Liver (tissue), 8 donors: ENCODE measurements at regions not wholly inside any gene's neighbourhood (a gene's known extent, or its start where the extent isn't known, plus 50 kb on each side); places are given as distances from the start of the nearest gene placed in this dataset.

Source experiments
- DNase-seq: peaks from one replicate; pipeline ENCODE4 v3.0.0-alpha.2; 2017; ENCODE audit warnings: low spot score
- H3K27ac ChIP-seq, 2 donors: one replicate each; pipeline ENCODE4 v1.7.0; 2013; ENCODE audit warnings: inconsistent platforms in 2 of 2, low read length in 2 of 2, control low read depth in 1 of 2, low read depth in 1 of 2, mild to moderate bottlenecking in 1 of 2
- H3K27me3 ChIP-seq, 4 donors: one replicate each; pipeline versions ENCODE4 v1.6.1 to v1.7.0; 2013; ENCODE audit warnings: low read length in 3 of 4, inconsistent platforms in 1 of 4, mild to moderate bottlenecking in 1 of 4, moderate library complexity in 1 of 4; ENCODE audit not compliant: control insufficient read depth in 4 of 4, insufficient read depth in 4 of 4
- H3K36me3 ChIP-seq, 4 donors: one replicate each; pipeline versions ENCODE4 v1.6.1 to v1.7.0; 2013; ENCODE audit warnings: low read length in 3 of 4, mild to moderate bottlenecking in 3 of 4, low read depth in 1 of 4, moderate library complexity in 1 of 4; ENCODE audit not compliant: control insufficient read depth in 4 of 4, insufficient read depth in 3 of 4
- H3K4me1 ChIP-seq, 4 donors: one replicate each; pipeline versions ENCODE4 v1.6.1 to v1.7.0; 2013; ENCODE audit warnings: low read length in 3 of 4, mild to moderate bottlenecking in 3 of 4, moderate library complexity in 1 of 4; ENCODE audit not compliant: control insufficient read depth in 4 of 4, insufficient read depth in 4 of 4
- H3K4me3 ChIP-seq, 3 donors: one replicate each; pipeline versions ENCODE4 v1.6.1 to v1.7.0; 2013; ENCODE audit warnings: low read length in 3 of 3, control low read depth in 1 of 3, low read depth in 1 of 3, mild to moderate bottlenecking in 1 of 3
- H3K9ac ChIP-seq, 2 donors: one replicate each; pipeline ENCODE4 v1.7.0; 2013; ENCODE audit warnings: low read length in 2 of 2, mild to moderate bottlenecking in 2 of 2, moderate library complexity in 2 of 2, control low read depth in 1 of 2, low read depth in 1 of 2
- H3K9me3 ChIP-seq, 4 donors: one replicate each; pipeline versions ENCODE4 v1.6.1 to v1.7.0; 2013; ENCODE audit warnings: low read length in 3 of 4; ENCODE audit not compliant: control insufficient read depth in 4 of 4
- EGR1 ChIP-seq, 2 donors: IDR thresholded peaks; 2 replicates each; pipeline ENCODE4 v1.6.1; 2016 to 2018; ENCODE audit warnings: antibody characterized with exemption in 2 of 2, low read depth in 2 of 2
- FOXA1 ChIP-seq: IDR thresholded peaks from 2 replicates; pipeline ENCODE4 v1.6.1; 2016; ENCODE audit warnings: antibody characterized with exemption
- GABPA ChIP-seq, 2 donors: IDR thresholded peaks in 1 of 2; conservative IDR thresholded peaks in 1 of 2; 2 replicates each; pipeline ENCODE4 v1.6.1; 2016; ENCODE audit warnings: antibody characterized with exemption in 2 of 2, mild to moderate bottlenecking in 1 of 2, moderate library complexity in 1 of 2
- HNF4A ChIP-seq, 2 donors: conservative IDR thresholded peaks; 2 replicates each; pipeline ENCODE4 v1.6.1; 2016; ENCODE audit warnings: antibody characterized with exemption in 2 of 2, mild to moderate bottlenecking in 2 of 2
- NR2F2 ChIP-seq: IDR thresholded peaks from 2 replicates; pipeline ENCODE4 v1.6.1; 2016; ENCODE audit warnings: antibody characterized with exemption
- RAD21 ChIP-seq, 2 donors: IDR thresholded peaks; 2 replicates each; pipeline ENCODE4 v1.6.1; 2016; ENCODE audit warnings: antibody characterized with exemption in 2 of 2, mild to moderate bottlenecking in 2 of 2
- RXRA ChIP-seq, 2 donors: IDR thresholded peaks; 2 replicates each; pipeline ENCODE4 v1.6.1; 2017 to 2018; ENCODE audit warnings: antibody characterized with exemption in 2 of 2, mild to moderate bottlenecking in 1 of 2
- SP1 ChIP-seq: IDR thresholded peaks from 2 replicates; pipeline ENCODE4 v1.6.1; 2018; ENCODE audit warnings: antibody characterized with exemption, mild to moderate bottlenecking
- YY1 ChIP-seq: IDR thresholded peaks from 2 replicates; pipeline ENCODE4 v1.6.1; 2016; ENCODE audit warnings: antibody characterized with exemption, mild to moderate bottlenecking
- WGBS: extraction: QIAGEN DNeasy Blood & Tissue Kit; methylation state at CpG from one replicate; pipeline ENCODE4 v1.1.7; 2013; 5-methylcytosine and 5-hydroxymethylcytosine counted together
- TF ChIP-seq, protein P1 (sequence below): IDR thresholded peaks from 2 replicates; pipeline ENCODE4 v1.6.1; 2016; ENCODE audit warnings: antibody characterized with exemption, mild to moderate bottlenecking
- TF ChIP-seq, protein P2 (sequence below): IDR thresholded peaks from 2 replicates; pipeline ENCODE4 v1.6.1; 2016; ENCODE audit warnings: antibody characterized with exemption
- TF ChIP-seq, protein P3 (sequence below): IDR thresholded peaks from 2 replicates; pipeline ENCODE4 v1.6.1; 2016; ENCODE audit warnings: antibody characterized with exemption
- TF ChIP-seq, protein P4 (sequence below): fragments of 150-350 bp; IDR thresholded peaks from 2 replicates; pipeline ENCODE4 v1.5.1; 2017; ENCODE audit warnings: improper control_type of control experiment, low read depth, low read length; ENCODE audit not compliant: missing input control
- donor health status: healthy.
- donor health status: healthy.
- donor health status: healthy.
- donor health status: healthy.
- donor health status: healthy.

DNA sequence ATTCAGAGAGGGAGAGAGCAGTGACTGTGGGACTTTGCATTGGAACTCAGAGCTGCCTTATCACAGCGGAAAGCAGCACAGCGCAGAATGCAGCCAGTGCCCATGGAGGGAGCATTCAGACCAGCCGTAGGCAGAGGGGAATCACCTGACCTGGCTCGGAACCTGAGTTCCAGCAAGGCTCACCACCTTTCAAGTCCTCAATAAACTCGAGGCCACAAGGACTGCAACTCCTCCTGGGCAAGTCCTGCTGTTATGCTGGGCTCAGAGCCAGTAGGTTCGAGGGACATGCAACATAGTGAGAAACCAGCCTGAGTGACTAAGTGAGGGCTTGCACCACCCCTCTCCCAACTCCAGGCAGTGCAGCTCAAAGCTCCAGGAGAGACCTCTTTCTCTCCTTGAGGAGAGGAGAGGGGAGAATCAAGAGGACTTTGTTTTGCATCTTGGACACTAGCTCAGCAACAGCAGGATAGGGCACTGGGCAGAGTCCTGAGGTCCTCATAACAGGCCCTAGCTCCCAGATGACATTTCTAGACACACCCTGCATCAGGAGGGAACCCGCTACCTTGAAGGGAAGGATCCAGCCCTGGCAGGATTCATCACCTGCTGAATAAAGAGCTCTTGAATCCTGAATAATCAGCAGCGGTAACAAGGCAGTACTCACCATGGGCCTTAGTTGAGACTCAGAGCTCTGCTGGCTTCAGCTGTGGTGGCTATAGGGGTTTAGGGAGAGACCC is 136.8 kb upstream of the OTOS start:
- 82% methylated on average over 8 of the region's 8 CpGs for WGBS
- H3K27ac ChIP-seq, result no peak overlapping the region

More for the DNA sequence above, 136.8 kb upstream of the OTOS start:
- H3K4me3 ChIP-seq, result no peak overlapping the region
- no peak for DNase-seq
- peaks cover 0 to 5% (median 0%) of the 10 kb centered on the region in 4 donors for H3K27me3 ChIP-seq
- TF ChIP-seq YY1, result no peak
- TF ChIP-seq EGR1 (IDR thresholded peaks at IDR 0.05; ENCODE audit: low read depth in 2 of 2), result no peak
- TF ChIP-seq NR2F2, result no peak
- TF ChIP-seq SP1, result no peak
- TF ChIP-seq, protein P1, sequence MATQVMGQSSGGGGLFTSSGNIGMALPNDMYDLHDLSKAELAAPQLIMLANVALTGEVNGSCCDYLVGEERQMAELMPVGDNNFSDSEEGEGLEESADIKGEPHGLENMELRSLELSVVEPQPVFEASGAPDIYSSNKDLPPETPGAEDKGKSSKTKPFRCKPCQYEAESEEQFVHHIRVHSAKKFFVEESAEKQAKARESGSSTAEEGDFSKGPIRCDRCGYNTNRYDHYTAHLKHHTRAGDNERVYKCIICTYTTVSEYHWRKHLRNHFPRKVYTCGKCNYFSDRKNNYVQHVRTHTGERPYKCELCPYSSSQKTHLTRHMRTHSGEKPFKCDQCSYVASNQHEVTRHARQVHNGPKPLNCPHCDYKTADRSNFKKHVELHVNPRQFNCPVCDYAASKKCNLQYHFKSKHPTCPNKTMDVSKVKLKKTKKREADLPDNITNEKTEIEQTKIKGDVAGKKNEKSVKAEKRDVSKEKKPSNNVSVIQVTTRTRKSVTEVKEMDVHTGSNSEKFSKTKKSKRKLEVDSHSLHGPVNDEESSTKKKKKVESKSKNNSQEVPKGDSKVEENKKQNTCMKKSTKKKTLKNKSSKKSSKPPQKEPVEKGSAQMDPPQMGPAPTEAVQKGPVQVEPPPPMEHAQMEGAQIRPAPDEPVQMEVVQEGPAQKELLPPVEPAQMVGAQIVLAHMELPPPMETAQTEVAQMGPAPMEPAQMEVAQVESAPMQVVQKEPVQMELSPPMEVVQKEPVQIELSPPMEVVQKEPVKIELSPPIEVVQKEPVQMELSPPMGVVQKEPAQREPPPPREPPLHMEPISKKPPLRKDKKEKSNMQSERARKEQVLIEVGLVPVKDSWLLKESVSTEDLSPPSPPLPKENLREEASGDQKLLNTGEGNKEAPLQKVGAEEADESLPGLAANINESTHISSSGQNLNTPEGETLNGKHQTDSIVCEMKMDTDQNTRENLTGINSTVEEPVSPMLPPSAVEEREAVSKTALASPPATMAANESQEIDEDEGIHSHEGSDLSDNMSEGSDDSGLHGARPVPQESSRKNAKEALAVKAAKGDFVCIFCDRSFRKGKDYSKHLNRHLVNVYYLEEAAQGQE, result no peak
- no peak for TF ChIP-seq GABPA (IDR thresholded peaks at IDR 0.05 in 1 of 2, conservative IDR thresholded peaks at IDR 0.05 in 1 of 2)
- no peak for TF ChIP-seq RXRA (IDR thresholded peaks at IDR 0.05)
- TF ChIP-seq, protein P2, sequence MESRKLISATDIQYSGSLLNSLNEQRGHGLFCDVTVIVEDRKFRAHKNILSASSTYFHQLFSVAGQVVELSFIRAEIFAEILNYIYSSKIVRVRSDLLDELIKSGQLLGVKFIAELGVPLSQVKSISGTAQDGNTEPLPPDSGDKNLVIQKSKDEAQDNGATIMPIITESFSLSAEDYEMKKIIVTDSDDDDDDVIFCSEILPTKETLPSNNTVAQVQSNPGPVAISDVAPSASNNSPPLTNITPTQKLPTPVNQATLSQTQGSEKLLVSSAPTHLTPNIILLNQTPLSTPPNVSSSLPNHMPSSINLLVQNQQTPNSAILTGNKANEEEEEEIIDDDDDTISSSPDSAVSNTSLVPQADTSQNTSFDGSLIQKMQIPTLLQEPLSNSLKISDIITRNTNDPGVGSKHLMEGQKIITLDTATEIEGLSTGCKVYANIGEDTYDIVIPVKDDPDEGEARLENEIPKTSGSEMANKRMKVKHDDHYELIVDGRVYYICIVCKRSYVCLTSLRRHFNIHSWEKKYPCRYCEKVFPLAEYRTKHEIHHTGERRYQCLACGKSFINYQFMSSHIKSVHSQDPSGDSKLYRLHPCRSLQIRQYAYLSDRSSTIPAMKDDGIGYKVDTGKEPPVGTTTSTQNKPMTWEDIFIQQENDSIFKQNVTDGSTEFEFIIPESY, result no peak
- TF ChIP-seq, protein P3, sequence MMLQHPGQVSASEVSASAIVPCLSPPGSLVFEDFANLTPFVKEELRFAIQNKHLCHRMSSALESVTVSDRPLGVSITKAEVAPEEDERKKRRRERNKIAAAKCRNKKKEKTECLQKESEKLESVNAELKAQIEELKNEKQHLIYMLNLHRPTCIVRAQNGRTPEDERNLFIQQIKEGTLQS, result no peak
- TF ChIP-seq RAD21 (IDR thresholded peaks at IDR 0.05), result no peak
- TF ChIP-seq HNF4A (conservative IDR thresholded peaks at IDR 0.05), result no peak
- no peak for TF ChIP-seq FOXA1
- TF ChIP-seq, protein P4, sequence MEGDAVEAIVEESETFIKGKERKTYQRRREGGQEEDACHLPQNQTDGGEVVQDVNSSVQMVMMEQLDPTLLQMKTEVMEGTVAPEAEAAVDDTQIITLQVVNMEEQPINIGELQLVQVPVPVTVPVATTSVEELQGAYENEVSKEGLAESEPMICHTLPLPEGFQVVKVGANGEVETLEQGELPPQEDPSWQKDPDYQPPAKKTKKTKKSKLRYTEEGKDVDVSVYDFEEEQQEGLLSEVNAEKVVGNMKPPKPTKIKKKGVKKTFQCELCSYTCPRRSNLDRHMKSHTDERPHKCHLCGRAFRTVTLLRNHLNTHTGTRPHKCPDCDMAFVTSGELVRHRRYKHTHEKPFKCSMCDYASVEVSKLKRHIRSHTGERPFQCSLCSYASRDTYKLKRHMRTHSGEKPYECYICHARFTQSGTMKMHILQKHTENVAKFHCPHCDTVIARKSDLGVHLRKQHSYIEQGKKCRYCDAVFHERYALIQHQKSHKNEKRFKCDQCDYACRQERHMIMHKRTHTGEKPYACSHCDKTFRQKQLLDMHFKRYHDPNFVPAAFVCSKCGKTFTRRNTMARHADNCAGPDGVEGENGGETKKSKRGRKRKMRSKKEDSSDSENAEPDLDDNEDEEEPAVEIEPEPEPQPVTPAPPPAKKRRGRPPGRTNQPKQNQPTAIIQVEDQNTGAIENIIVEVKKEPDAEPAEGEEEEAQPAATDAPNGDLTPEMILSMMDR, result no peak
- H3K9ac ChIP-seq, result no peak overlapping the region
- no peaks in the 10 kb centered on the region for H3K4me1 ChIP-seq
- H3K9me3 ChIP-seq, result peaks cover 0 to 2% (median 0%) of the 10 kb centered on the region in 4 donors
- H3K36me3 ChIP-seq, result no peaks in the 10 kb centered on the region
